DND-41 (cell line): ENCODE measurements at regions not wholly inside any gene's neighbourhood (a gene's known extent, or its start where the extent isn't known, plus 50 kb on each side); places are given as distances from the start of the nearest gene placed in this dataset.

Experiments used
- CTCF ChIP-seq: IDR thresholded peaks from 2 replicates; pipeline ENCODE4 v1.5.1; 2012; ENCODE audit warnings: borderline replicate concordance, low read length, moderate library complexity, mild to moderate bottlenecking; ENCODE audit not compliant: poor library complexity, severe bottlenecking; ENCODE audit errors: extremely low read depth
- EZH2 ChIP-seq: IDR thresholded peaks from 3 replicates; pipeline ENCODE4 v1.6.1; 2012; ENCODE audit warnings: borderline replicate concordance, low read depth, mild to moderate bottlenecking, moderate library complexity, low read length, inconsistent platforms; ENCODE audit not compliant: severe bottlenecking

GRCh38 chr2:196433116-196433515 lies 206.4 kb upstream of the CCDC150 start:
- TF ChIP-seq CTCF (no peak), EZH2 (no peak)
